Lung (tissue), 11 donors: ENCODE measurements at regions not wholly inside any gene's neighbourhood (a gene's known extent, or its start where the extent isn't known, plus 50 kb on each side); places are given as distances from the start of the nearest gene placed in this dataset.

Experiments
- ATAC-seq: fragments of 200-7000 bp; cut with Tn5 transposase; one replicate; pipeline ENCODE4 v1.9.1; 2020; ENCODE audit warnings: moderate number of reproducible peaks; ENCODE audit not compliant: insufficient read depth, low FRiP score
- DNase-seq, 3 donors: peaks; one replicate each; pipeline ENCODE4 v3.0.0-alpha.2; 2013 to 2017
- H3K27ac ChIP-seq, 2 donors: one replicate each; pipeline ENCODE4 v1.5.1; 2013; ENCODE audit warnings: mild to moderate bottlenecking in 2 of 2, moderate library complexity in 2 of 2, control low read depth in 1 of 2, inconsistent platforms in 1 of 2, low read depth in 1 of 2, low read length in 1 of 2
- H3K27me3 ChIP-seq, 3 donors: one replicate each; pipeline ENCODE4 v1.5.1; 2013; ENCODE audit warnings: low read length in 2 of 3; ENCODE audit not compliant: control insufficient read depth in 3 of 3, insufficient read depth in 3 of 3
- H3K36me3 ChIP-seq, 4 donors: one replicate each; pipeline ENCODE4 v1.5.1; 2013; ENCODE audit warnings: low read length in 4 of 4, mild to moderate bottlenecking in 1 of 4, moderate library complexity in 1 of 4; ENCODE audit not compliant: control insufficient read depth in 4 of 4, insufficient read depth in 4 of 4
- H3K4me1 ChIP-seq, 5 donors: one replicate each; pipeline ENCODE4 v1.5.1; 2013; ENCODE audit warnings: low read length in 5 of 5, mild to moderate bottlenecking in 2 of 5, moderate library complexity in 1 of 5; ENCODE audit not compliant: control insufficient read depth in 5 of 5, insufficient read depth in 5 of 5
- H3K4me3 ChIP-seq: one replicate; pipeline ENCODE4 v1.5.1; 2013; ENCODE audit warnings: mild to moderate bottlenecking, control low read depth, moderate library complexity
- H3K9ac ChIP-seq, 2 donors: one replicate each; pipeline ENCODE4 v1.5.1; 2013; ENCODE audit warnings: low read length in 2 of 2, control low read depth in 1 of 2; ENCODE audit not compliant: insufficient read depth in 1 of 2
- H3K9me3 ChIP-seq, 4 donors: one replicate each; pipeline ENCODE4 v1.5.1; 2013; ENCODE audit warnings: low read length in 3 of 4, mild to moderate bottlenecking in 1 of 4, moderate library complexity in 1 of 4; ENCODE audit not compliant: control insufficient read depth in 4 of 4, insufficient read depth in 3 of 4
- WGBS, 2 donors: extraction: QIAGEN DNeasy Blood & Tissue Kit; methylation state at CpG; one replicate each; pipeline ENCODE4 v1.1.7; 2013; 5-methylcytosine and 5-hydroxymethylcytosine counted together
- TF ChIP-seq, protein P1 (sequence below): IDR thresholded peaks from 2 replicates; pipeline ENCODE4 v1.5.1; 2012; ENCODE audit warnings: mild to moderate bottlenecking; ENCODE audit errors: control extremely low read depth, extremely low read depth
- donor health status: control.
- donor health status: control.
- donor health status: Bipolar disorder and iron deficiency.
- donor health status: healthy.
- donor health status: DM: yes; HTN: yes; CAD: no.

DNA sequence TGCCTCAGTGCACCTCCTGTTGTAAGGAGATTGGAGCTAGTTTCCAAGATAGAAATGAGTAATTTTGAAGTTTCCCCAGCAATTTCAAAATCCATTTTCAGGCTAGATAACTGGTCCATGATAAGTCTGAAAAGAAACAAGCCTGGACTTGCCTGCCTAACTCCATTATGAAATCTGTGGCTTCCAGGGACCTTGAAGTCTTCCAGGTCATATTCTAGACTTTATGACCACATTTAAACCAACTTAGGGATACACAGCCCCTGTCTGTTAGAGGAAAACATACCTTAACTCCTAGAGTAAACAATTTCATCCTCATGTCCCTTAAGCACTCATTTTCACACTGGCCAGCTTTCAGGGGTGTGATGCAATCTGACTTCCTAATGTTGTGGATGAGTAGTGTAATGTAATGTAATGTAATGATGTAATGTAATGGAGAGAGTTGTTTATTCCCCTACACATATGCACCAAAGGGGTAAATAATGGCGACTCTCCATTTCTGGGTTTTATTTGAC, 96.7 kb upstream of the FAM20A start:
- H3K36me3 ChIP-seq: no peaks in the 10 kb centered on the region
- DNase-seq (peak; percentile 29 to 76 (median 43)), ATAC-seq (no peak)
- H3K9me3 ChIP-seq: peaks cover 0 to 1% (median 0%) of the 10 kb centered on the region in 4 donors
- H3K27ac ChIP-seq: no peak overlapping the region
- no peak overlapping the region for H3K9ac ChIP-seq
- TF ChIP-seq, protein P1, sequence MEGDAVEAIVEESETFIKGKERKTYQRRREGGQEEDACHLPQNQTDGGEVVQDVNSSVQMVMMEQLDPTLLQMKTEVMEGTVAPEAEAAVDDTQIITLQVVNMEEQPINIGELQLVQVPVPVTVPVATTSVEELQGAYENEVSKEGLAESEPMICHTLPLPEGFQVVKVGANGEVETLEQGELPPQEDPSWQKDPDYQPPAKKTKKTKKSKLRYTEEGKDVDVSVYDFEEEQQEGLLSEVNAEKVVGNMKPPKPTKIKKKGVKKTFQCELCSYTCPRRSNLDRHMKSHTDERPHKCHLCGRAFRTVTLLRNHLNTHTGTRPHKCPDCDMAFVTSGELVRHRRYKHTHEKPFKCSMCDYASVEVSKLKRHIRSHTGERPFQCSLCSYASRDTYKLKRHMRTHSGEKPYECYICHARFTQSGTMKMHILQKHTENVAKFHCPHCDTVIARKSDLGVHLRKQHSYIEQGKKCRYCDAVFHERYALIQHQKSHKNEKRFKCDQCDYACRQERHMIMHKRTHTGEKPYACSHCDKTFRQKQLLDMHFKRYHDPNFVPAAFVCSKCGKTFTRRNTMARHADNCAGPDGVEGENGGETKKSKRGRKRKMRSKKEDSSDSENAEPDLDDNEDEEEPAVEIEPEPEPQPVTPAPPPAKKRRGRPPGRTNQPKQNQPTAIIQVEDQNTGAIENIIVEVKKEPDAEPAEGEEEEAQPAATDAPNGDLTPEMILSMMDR: no peak
- WGBS, 2 donors: 70 to 89% methylated on average over 1 of the region's 1 CpG
- peaks cover 0 to 13% (median 0%) of the 10 kb centered on the region in 5 donors for H3K4me1 ChIP-seq
- no peak overlapping the region for H3K4me3 ChIP-seq
- H3K27me3 ChIP-seq: no peaks in the 10 kb centered on the region

GRCh38 chr17:68695659-68696058, 94.5 kb upstream of the FAM20A start:
- Histone ChIP-seq H3K36me3 (no peaks in the 10 kb centered on the region), H3K9me3 (peaks cover 0 to 2% (median 0%) of the 10 kb centered on the region in 4 donors), H3K27ac (no peak overlapping the region), H3K9ac (no peak overlapping the region), H3K27me3 (no peaks in the 10 kb centered on the region), H3K4me3 (no peak overlapping the region), H3K4me1 (peaks cover 0 to 13% (median 0%) of the 10 kb centered on the region in 5 donors)
- 93 to 100% methylated on average over 2 of the region's 2 CpGs for WGBS, 2 donors
- DNase-seq (no peak), ATAC-seq (no peak)
- TF ChIP-seq, protein P1: no peak

- 84 to 88% methylated on average over 6 of the region's 6 CpGs for WGBS, 2 donors
- TF ChIP-seq, protein P1: no peak
- ATAC-seq (no peak), DNase-seq (no peak)
- Histone ChIP-seq H3K9me3 (peaks cover 0 to 2% (median 0%) of the 10 kb centered on the region in 4 donors), H3K4me1 (peaks cover 0 to 13% (median 0%) of the 10 kb centered on the region in 5 donors), H3K27me3 (no peaks in the 10 kb centered on the region), H3K9ac (no peak overlapping the region), H3K36me3 (no peaks in the 10 kb centered on the region), H3K4me3 (no peak overlapping the region), H3K27ac (no peak overlapping the region)
Measured at GRCh38 chr17:68694791-68695485, 93.8 kb upstream of the FAM20A start.
